ENCODE measurements at regions not wholly inside any gene's neighbourhood (a gene's known extent, or its start where the extent isn't known, plus 50 kb on each side); places are given as distances from the start of the nearest gene placed in this dataset.

- Mint-ChIP-seq H3K4me3 (no peak overlapping the region), H3K27ac (no peak overlapping the region), H3K4me1 (peaks cover 14% of the 10 kb centered on the region), H3K27me3 (ENCODE audit: low read depth in 3 of 3) (peaks cover 0 to 4% (median 0%) of the 10 kb centered on the region in 3 donors), H3K36me3 (no peaks in the 10 kb centered on the region), H3K9me3 (peaks cover 0 to under 1% (median 0%) of the 10 kb centered on the region in 7 donors)
- no peak overlapping the region for H3K9ac ChIP-seq (ENCODE audit: insufficient read depth, low read length, poor library complexity, severe bottlenecking)
- peaks cover 7 to 11% of the 10 kb centered on the region in 2 donors for H3K4me1 ChIP-seq (ENCODE audit: control insufficient read depth in 1 of 2, insufficient read depth in 2 of 2, low read length in 2 of 2)
- H3K27me3 ChIP-seq (ENCODE audit: control insufficient read depth in 2 of 2, insufficient read depth in 2 of 2, low read length in 2 of 2) = no peaks in the 10 kb centered on the region
- H4K20me1 ChIP-seq (ENCODE audit: insufficient read depth, low read length) = no peaks in the 10 kb centered on the region
- H2AFZ ChIP-seq (ENCODE audit: insufficient read depth, low read depth, low read length, poor library complexity, severe bottlenecking) = no peak overlapping the region
- no peak overlapping the region for H3K27ac ChIP-seq (ENCODE audit: low read depth in 1 of 2, low read length in 2 of 2)
- H3K4me3 ChIP-seq (replicated peaks in 1 of 3; ENCODE audit: low read depth in 2 of 3, low read length in 3 of 3) = no peak overlapping the region
- no peaks in the 10 kb centered on the region for H3K36me3 ChIP-seq (replicated peaks in 1 of 2; ENCODE audit: control insufficient read depth in 1 of 2, insufficient read depth in 2 of 2, low read length in 2 of 2)
- WGBS (ENCODE audit: insufficient coverage) = 100% methylated on average over 3 of the region's 6 CpGs
- DNase-seq = no peak
- no peaks in the 10 kb centered on the region for H3K9me3 ChIP-seq (replicated peaks in 1 of 2; ENCODE audit: control insufficient read depth in 1 of 2, insufficient read depth in 1 of 2, low read length in 2 of 2)
- intact Hi-C loops (cut with micrococcal nuclease) = loop anchor here (10.0 kb wide), 2 partner anchors 1063 to 1243 kb away; no protein-coding TSS in a partner anchor
- no peaks in the 10 kb centered on the region for H3K79me2 ChIP-seq (ENCODE audit: insufficient read depth, low read length)
- no peak for TF ChIP-seq CTCF (IDR thresholded peaks at IDR 0.05)
- H3K4me2 ChIP-seq (replicated peaks; ENCODE audit: extremely low read depth, low read length, poor library complexity, severe bottlenecking) = no peak overlapping the region
Observed at GRCh38 chr6:45717715-45718114, 297.9 kb downstream of the CLIC5 start.

DNA sequence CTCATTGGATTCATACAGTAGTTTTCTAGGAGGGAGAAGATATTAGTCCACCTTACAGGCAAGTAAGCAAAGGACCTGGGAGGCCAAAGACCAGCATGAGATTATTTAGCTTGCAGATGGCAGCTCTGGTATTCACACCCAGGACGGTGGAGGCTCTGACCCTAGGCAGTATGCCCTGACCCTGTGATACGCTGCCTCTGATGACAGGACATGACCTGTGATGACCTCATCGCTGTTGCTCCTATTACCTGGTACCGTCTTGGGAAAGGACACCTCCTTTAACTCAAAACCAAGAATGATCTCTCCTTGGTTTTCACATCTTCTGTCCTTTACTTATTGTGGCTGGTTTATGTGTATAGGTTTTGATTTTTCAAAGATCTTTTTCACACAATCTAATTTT, 298.6 kb downstream of the CLIC5 start:
- H3K9me3 Mint-ChIP-seq = no peaks in the 10 kb centered on the region
- WGBS (ENCODE audit: insufficient coverage) = 82% methylated on average over 1 of the region's 4 CpGs
- no peak overlapping the region for H3K4me2 ChIP-seq (replicated peaks; ENCODE audit: extremely low read depth, low read length, poor library complexity, severe bottlenecking)

More for the DNA sequence above, 298.6 kb downstream of the CLIC5 start:
- Mint-ChIP-seq H3K4me1 (peaks cover 19% of the 10 kb centered on the region), H3K27ac (no peak overlapping the region), H3K27me3 (ENCODE audit: low read depth in 3 of 3) (peaks cover 0 to 4% (median 0%) of the 10 kb centered on the region in 3 donors), H3K4me3 (no peak overlapping the region), H3K36me3 (no peaks in the 10 kb centered on the region)
- DNase-seq = no peak
- no peaks in the 10 kb centered on the region for H4K20me1 ChIP-seq (ENCODE audit: insufficient read depth, low read length)
- no peaks in the 10 kb centered on the region for H3K27me3 ChIP-seq (ENCODE audit: control insufficient read depth in 2 of 2, insufficient read depth in 2 of 2, low read length in 2 of 2)
- intact Hi-C loops (cut with micrococcal nuclease) = loop anchor here (10.0 kb wide), 2 partner anchors 1062 to 1242 kb away; no protein-coding TSS in a partner anchor
- peaks cover 12 to 17% of the 10 kb centered on the region in 2 donors for H3K4me1 ChIP-seq (ENCODE audit: control insufficient read depth in 1 of 2, insufficient read depth in 2 of 2, low read length in 2 of 2)
- no peak overlapping the region for H3K27ac ChIP-seq (ENCODE audit: low read depth in 1 of 2, low read length in 2 of 2)
- H3K9ac ChIP-seq (ENCODE audit: insufficient read depth, low read length, poor library complexity, severe bottlenecking) = no peak overlapping the region
- H3K79me2 ChIP-seq (ENCODE audit: insufficient read depth, low read length) = no peaks in the 10 kb centered on the region
- H3K9me3 ChIP-seq (replicated peaks in 1 of 2; ENCODE audit: control insufficient read depth in 1 of 2, insufficient read depth in 1 of 2, low read length in 2 of 2) = no peaks in the 10 kb centered on the region
- no peak overlapping the region for H3K4me3 ChIP-seq (replicated peaks in 1 of 3; ENCODE audit: low read depth in 2 of 3, low read length in 3 of 3)
- no peak overlapping the region for H2AFZ ChIP-seq (ENCODE audit: insufficient read depth, low read depth, low read length, poor library complexity, severe bottlenecking)
- no peak for TF ChIP-seq CTCF (IDR thresholded peaks at IDR 0.05)
- H3K36me3 ChIP-seq (replicated peaks in 1 of 2; ENCODE audit: control insufficient read depth in 1 of 2, insufficient read depth in 2 of 2, low read length in 2 of 2) = no peaks in the 10 kb centered on the region
